Loucy (cell line): ENCODE measurements at regions not wholly inside any gene's neighbourhood (a gene's known extent, or its start where the extent isn't known, plus 50 kb on each side); places are given as distances from the start of the nearest gene placed in this dataset.

Experiments used
- H2AFZ ChIP-seq: fragments of 200-600 bp; sonication (generic); 2 replicates; pipeline ENCODE4 v1.6.0; 2016; ENCODE audit warnings: antibody characterized with exemption, mild to moderate bottlenecking, low read length, moderate library complexity
- H3F3A ChIP-seq: fragments of 200-600 bp; 2 replicates; pipeline ENCODE4 v1.6.0; 2016; ENCODE audit warnings: antibody characterized with exemption, low read depth, mild to moderate bottlenecking
- H3K27me3 ChIP-seq: fragments of 200-600 bp; sonication (generic); 2 replicates; pipeline ENCODE4 v1.6.1; 2014; ENCODE audit warnings: low read length, mild to moderate bottlenecking; ENCODE audit not compliant: insufficient read depth, poor library complexity, severe bottlenecking
- H3K36me3 ChIP-seq: fragments of 200-600 bp; sonication (generic); 2 replicates; pipeline ENCODE4 v1.6.1; 2016; ENCODE audit warnings: low read length; ENCODE audit not compliant: insufficient read depth
- H3K4me1 ChIP-seq: fragments of 200-600 bp; sonication (generic); 2 replicates; pipeline ENCODE4 v1.5.1; 2014; ENCODE audit warnings: low read length, mild to moderate bottlenecking; ENCODE audit not compliant: insufficient read depth, poor library complexity, severe bottlenecking
- H3K4me2 ChIP-seq: fragments of 200-600 bp; sonication (generic); 2 replicates; pipeline ENCODE4 v1.6.0; 2014; ENCODE audit warnings: antibody characterized with exemption, low read length, low read depth, mild to moderate bottlenecking; ENCODE audit not compliant: poor library complexity, severe bottlenecking
- H3K4me3 ChIP-seq: fragments of 200-600 bp; sonication (generic); 2 replicates; pipeline ENCODE4 v1.5.1; 2014; ENCODE audit warnings: low read length, mild to moderate bottlenecking, mixed read lengths; ENCODE audit not compliant: poor library complexity, severe bottlenecking
- H3K79me2 ChIP-seq: fragments of 200-600 bp; sonication (generic); 2 replicates; pipeline ENCODE4 v1.6.1; 2014; ENCODE audit warnings: low read length; ENCODE audit not compliant: insufficient read depth
- H3K9ac ChIP-seq: fragments of 200-600 bp; sonication (generic); 2 replicates; pipeline ENCODE4 v1.6.0; 2014; ENCODE audit warnings: mild to moderate bottlenecking, low read depth, low read length, moderate library complexity; ENCODE audit not compliant: poor library complexity, severe bottlenecking
- H3K9me2 ChIP-seq: fragments of 200-600 bp; sonication (generic); replicated peaks from 2 replicates; pipeline ENCODE4 v1.6.1; 2016; ENCODE audit warnings: low read depth, low read length, mixed read lengths
- H3K9me3 ChIP-seq: fragments of 200-600 bp; sonication (generic); 2 replicates; pipeline ENCODE4 v1.6.1; 2014; ENCODE audit warnings: mild to moderate bottlenecking, antibody characterized with exemption, low read length, low read depth; ENCODE audit not compliant: insufficient read depth
- H4K20me1 ChIP-seq: fragments of 200-600 bp; sonication (generic); 2 replicates; pipeline ENCODE4 v1.6.0; 2014; ENCODE audit warnings: antibody characterized with exemption, low read length, mild to moderate bottlenecking; ENCODE audit not compliant: insufficient read depth, poor library complexity, severe bottlenecking
- EZH2phosphoT487 ChIP-seq: fragments of 200-600 bp; IDR thresholded peaks from 2 replicates; pipeline ENCODE4 v1.6.1; 2018; ENCODE audit warnings: antibody characterized with exemption, mild to moderate bottlenecking, moderate library complexity, borderline replicate concordance
- TF ChIP-seq, protein P1 (sequence below): fragments of 200-600 bp; sonication (generic); conservative IDR thresholded peaks from 2 replicates; pipeline ENCODE4 v1.5.1; 2014; ENCODE audit warnings: mild to moderate bottlenecking, antibody characterized with exemption, low read length

DNA sequence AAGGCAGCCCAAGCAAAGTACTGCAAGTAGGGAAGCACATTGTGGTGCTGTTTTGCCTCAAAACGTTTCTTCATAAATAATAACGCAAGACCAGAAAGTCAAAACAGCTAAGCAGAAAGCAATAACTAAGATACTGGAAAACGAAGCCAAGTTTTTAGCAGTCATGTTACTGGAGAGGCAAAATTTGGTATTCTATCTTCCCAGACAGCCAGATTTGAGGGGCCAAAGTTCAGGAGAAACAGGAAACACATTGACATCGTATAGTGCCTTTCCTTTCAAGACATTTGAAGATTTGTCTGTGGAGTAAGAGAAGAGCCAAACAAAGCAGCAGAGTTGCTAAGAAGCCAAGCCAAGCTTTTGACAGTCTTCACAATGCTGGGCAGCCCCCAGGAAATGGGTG, 843.6 kb upstream of the NECTIN3 start:
- H3K79me2 ChIP-seq, result no peaks in the 10 kb centered on the region
- no peaks in the 10 kb centered on the region for H3K9me3 ChIP-seq
- H3F3A ChIP-seq, result no peaks in the 10 kb centered on the region
- H2AFZ ChIP-seq, result no peak overlapping the region
- no peak overlapping the region for H3K4me3 ChIP-seq
- H3K9ac ChIP-seq, result no peak overlapping the region
- no peaks in the 10 kb centered on the region for H3K27me3 ChIP-seq
- no peaks in the 10 kb centered on the region for H4K20me1 ChIP-seq
- no peak for TF ChIP-seq EZH2phosphoT487
- TF ChIP-seq, protein P1, sequence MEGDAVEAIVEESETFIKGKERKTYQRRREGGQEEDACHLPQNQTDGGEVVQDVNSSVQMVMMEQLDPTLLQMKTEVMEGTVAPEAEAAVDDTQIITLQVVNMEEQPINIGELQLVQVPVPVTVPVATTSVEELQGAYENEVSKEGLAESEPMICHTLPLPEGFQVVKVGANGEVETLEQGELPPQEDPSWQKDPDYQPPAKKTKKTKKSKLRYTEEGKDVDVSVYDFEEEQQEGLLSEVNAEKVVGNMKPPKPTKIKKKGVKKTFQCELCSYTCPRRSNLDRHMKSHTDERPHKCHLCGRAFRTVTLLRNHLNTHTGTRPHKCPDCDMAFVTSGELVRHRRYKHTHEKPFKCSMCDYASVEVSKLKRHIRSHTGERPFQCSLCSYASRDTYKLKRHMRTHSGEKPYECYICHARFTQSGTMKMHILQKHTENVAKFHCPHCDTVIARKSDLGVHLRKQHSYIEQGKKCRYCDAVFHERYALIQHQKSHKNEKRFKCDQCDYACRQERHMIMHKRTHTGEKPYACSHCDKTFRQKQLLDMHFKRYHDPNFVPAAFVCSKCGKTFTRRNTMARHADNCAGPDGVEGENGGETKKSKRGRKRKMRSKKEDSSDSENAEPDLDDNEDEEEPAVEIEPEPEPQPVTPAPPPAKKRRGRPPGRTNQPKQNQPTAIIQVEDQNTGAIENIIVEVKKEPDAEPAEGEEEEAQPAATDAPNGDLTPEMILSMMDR, result no peak
- H3K9me2 ChIP-seq, result no peaks in the 10 kb centered on the region
- no peak overlapping the region for H3K4me2 ChIP-seq
- H3K36me3 ChIP-seq, result no peaks in the 10 kb centered on the region
- H3K4me1 ChIP-seq, result no peaks in the 10 kb centered on the region

DNA sequence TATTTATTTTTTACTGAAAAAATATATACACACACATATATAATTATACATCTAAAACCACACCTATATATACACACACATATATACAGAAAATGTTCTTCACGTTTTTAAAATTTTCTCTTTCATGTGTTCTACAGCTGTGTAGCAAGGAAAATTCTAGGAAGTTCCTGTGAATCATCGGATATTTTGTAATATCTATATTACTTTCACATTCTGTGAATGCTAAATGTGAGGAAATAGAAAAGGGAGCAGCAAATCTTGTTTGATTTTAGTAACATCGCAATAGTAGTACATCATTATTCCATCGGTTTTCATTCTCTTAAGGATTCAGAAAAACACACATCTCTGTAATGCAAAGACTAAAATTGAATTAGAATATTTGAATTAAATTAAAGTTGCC, 836.8 kb upstream of the NECTIN3 start:
- no peak overlapping the region for H3K9ac ChIP-seq
- H3F3A ChIP-seq, result no peaks in the 10 kb centered on the region
- H3K4me2 ChIP-seq, result no peak overlapping the region
- no peak overlapping the region for H2AFZ ChIP-seq
- no peaks in the 10 kb centered on the region for H3K36me3 ChIP-seq
- H3K4me3 ChIP-seq, result no peak overlapping the region
- no peaks in the 10 kb centered on the region for H3K79me2 ChIP-seq
- no peaks in the 10 kb centered on the region for H3K4me1 ChIP-seq
- no peaks in the 10 kb centered on the region for H3K27me3 ChIP-seq
- no peaks in the 10 kb centered on the region for H4K20me1 ChIP-seq
- TF ChIP-seq, protein P1, result no peak
- TF ChIP-seq EZH2phosphoT487, result no peak
- no peaks in the 10 kb centered on the region for H3K9me2 ChIP-seq
- no peaks in the 10 kb centered on the region for H3K9me3 ChIP-seq

DNA sequence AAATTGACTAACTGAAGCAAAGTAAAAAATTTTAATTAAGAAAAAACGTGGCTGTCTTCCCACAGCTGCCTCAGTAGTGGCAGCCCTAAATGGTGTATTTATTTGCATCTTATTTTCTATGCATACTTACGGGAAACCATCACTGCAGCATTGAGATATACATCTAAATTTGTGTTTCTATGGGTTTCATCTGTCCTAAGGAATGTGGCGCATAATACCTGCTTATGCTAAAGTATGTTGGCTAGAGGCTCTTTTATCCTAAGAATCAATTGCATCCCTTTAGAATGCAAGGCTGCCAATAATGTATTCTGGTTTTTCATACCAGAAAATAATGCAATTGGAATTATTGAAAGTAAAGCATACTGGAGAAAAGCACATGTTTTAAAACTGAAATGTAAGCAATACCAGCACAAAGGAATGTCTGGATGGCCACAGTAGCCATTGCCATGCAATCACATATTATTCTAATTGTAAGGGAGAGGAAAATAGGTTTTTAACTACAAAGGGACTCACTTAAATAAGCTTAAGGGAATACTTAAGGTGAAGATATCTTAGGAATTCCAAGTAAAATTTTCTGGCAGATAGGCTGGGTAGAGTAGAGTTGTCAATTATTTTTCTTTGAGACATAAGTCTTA, 834.5 kb upstream of the NECTIN3 start:
- no peaks in the 10 kb centered on the region for H3K9me3 ChIP-seq
- no peaks in the 10 kb centered on the region for H3K27me3 ChIP-seq
- H3K4me2 ChIP-seq, result no peak overlapping the region
- H3F3A ChIP-seq, result no peaks in the 10 kb centered on the region
- H3K36me3 ChIP-seq, result no peaks in the 10 kb centered on the region
- no peaks in the 10 kb centered on the region for H3K9me2 ChIP-seq
- H3K4me1 ChIP-seq, result no peaks in the 10 kb centered on the region
- TF ChIP-seq, protein P1, result no peak
- TF ChIP-seq EZH2phosphoT487, result no peak
- H3K9ac ChIP-seq, result no peak overlapping the region
- H4K20me1 ChIP-seq, result no peaks in the 10 kb centered on the region
- H2AFZ ChIP-seq, result no peak overlapping the region
- no peaks in the 10 kb centered on the region for H3K79me2 ChIP-seq
- no peak overlapping the region for H3K4me3 ChIP-seq
